ENCODE measurements at regions not wholly inside any gene's neighbourhood (a gene's known extent, or its start where the extent isn't known, plus 50 kb on each side); places are given as distances from the start of the nearest gene placed in this dataset.

GRCh38 chr9:81431641-81432040, 257.7 kb downstream of the TLE1 start:
- TF ChIP-seq, protein P1, sequence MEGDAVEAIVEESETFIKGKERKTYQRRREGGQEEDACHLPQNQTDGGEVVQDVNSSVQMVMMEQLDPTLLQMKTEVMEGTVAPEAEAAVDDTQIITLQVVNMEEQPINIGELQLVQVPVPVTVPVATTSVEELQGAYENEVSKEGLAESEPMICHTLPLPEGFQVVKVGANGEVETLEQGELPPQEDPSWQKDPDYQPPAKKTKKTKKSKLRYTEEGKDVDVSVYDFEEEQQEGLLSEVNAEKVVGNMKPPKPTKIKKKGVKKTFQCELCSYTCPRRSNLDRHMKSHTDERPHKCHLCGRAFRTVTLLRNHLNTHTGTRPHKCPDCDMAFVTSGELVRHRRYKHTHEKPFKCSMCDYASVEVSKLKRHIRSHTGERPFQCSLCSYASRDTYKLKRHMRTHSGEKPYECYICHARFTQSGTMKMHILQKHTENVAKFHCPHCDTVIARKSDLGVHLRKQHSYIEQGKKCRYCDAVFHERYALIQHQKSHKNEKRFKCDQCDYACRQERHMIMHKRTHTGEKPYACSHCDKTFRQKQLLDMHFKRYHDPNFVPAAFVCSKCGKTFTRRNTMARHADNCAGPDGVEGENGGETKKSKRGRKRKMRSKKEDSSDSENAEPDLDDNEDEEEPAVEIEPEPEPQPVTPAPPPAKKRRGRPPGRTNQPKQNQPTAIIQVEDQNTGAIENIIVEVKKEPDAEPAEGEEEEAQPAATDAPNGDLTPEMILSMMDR (IDR thresholded peaks at IDR 0.05) = no peak
- TF ChIP-seq POLR2A (IDR thresholded peaks at IDR 0.05) = no peak

Measured in transverse colon (tissue), 3 donors.